Fibroblast of peridontal ligament (primary cell): ENCODE measurements at regions not wholly inside any gene's neighbourhood (a gene's known extent, or its start where the extent isn't known, plus 50 kb on each side); places are given as distances from the start of the nearest gene placed in this dataset.
"Not testable (repeated sequence)": the region's sequence is repeated elsewhere in the genome, so short reads cannot be mapped to it uniquely, and the experiment has no call there.

Experiments used
- DNase-seq: peaks from one replicate; pipeline ENCODE4 v3.0.0-alpha.2; 2010; ENCODE audit errors: extremely low read depth

- peak; percentile 36 for DNase-seq
Observed at GRCh38 chr7:93048136-93048930, 69.4 kb downstream of the SAMD9 start.

DNA sequence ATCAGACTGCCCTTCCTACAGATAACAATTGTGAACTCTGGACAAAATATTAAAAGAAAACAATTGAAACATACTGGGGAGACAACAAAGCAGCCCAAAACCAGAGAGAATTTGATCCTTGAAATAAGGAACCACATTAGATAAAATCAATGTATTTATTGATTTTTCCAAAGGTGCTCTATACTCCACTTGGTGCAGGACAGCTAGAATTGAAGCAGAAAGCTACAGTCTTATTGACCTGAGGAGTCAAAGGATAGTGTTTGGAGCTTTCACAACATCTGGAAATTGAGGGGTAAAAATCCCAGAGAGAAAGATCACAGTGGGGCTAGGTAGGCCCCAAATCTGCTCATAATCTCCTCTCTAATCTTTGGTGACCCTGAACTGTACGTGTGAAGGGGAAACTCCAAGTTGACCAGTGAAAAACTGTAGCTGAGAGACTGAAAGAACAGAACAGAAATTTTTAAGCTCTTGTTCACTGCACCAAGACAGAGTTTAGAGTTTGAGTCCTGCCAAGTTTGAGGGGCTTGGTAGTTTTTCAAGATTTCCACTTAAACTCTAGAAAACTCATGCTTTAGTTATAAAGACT lies 70.2 kb downstream of the SAMD9 start:
- no peak for DNase-seq

DNA sequence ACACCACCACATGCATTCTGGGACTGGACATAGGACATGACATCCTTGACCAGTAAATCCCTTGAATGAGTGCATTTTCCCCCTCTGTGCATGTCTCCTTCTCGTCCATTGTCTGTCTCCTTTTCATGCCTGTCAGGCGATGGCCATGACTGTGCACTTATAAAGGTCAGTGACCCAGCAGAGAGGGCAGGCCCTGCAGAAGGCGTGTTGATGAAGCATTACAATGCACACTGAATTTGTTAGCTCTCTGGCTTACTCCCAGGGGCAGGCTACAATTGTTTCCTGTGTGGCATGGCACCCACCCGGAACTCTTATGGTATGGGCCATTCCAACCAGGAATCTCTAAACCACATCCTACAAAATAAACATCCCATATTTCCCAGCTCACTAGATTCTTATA lies 71.1 kb downstream of the SAMD9 start:
- DNase-seq, result no peak

- DNase-seq, result peak; percentile 76
Observed at GRCh38 chr7:93044147-93044810, 73.5 kb downstream of the SAMD9 start.

- DNase-seq, result peak; percentile 97
Observed at GRCh38 chr7:93043385-93043985, 74.3 kb downstream of the SAMD9 start.

GRCh38 chr7:93040355-93040754 lies 77.4 kb downstream of the SAMD9 start:
- DNase-seq, result no peak

GRCh38 chr7:93039786-93040185 lies 78.0 kb downstream of the SAMD9 start:
- DNase-seq, result no peak

GRCh38 chr7:93039282-93039681 lies 78.5 kb downstream of the SAMD9 start:
- no peak for DNase-seq

GRCh38 chr7:93036807-93037206 lies 81.0 kb downstream of the SAMD9 start:
- peak; percentile 11 for DNase-seq

- DNase-seq, result no peak
Observed at GRCh38 chr7:93036149-93036640, 81.6 kb downstream of the SAMD9 start.

DNA sequence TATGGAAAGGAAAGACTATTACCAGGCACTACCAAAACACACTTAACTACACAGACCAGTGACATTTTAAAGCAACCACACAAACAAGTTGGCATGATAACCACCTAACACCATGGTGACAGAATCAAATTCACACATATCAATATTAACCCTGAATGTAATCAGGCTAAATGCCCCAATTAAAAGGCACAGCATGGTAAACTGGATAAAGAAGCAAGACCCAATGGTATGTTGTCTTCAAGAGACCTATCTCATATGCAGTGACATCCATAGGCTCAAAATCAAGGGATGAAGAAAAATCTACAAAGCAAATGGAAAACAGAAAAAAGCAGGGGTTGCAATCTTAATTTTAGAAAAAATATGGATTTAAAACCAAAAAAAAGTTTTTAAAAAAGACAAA lies 86.0 kb downstream of the SAMD9 start:
- DNase-seq, result no peak

GRCh38 chr7:93030605-93031225 lies 87.1 kb downstream of the SAMD9 start:
- peak; percentile 25 for DNase-seq

- DNase-seq, result no peak
Observed at GRCh38 chr7:93029056-93029455, 88.7 kb downstream of the SAMD9 start.

GRCh38 chr7:93028610-93029009 lies 89.2 kb downstream of the SAMD9 start:
- DNase-seq, result no peak

- DNase-seq, result no peak
Observed at GRCh38 chr7:93027044-93027443, 90.7 kb downstream of the SAMD9 start.

- DNase-seq, result no peak
Observed at GRCh38 chr7:93026425-93026824, 91.4 kb downstream of the SAMD9 start.

GRCh38 chr7:93025389-93025788 lies 92.4 kb downstream of the SAMD9 start:
- no peak for DNase-seq

GRCh38 chr7:93022931-93023478 lies 94.8 kb downstream of the SAMD9 start:
- not testable (repeated sequence) for DNase-seq

DNA sequence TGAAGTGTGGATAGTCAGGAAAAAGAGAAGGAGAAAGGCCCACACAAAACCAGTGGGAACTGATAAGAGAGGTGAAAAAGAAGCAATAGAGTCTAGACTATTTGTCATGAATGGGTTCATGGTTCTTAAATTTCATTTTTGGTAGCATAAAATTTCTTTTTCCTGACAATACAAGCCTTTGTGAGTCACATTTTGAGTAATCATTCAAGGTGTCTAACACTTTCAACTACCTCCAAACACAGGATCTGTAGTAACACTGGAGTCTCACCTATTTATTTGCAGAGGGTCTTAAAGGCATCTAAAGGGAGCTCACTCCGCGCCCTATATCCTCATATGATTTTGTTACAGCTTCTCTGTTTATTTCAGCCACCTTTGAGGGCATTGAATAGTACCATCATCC lies 96.0 kb downstream of the SAMD9 start:
- no peak for DNase-seq

GRCh38 chr7:93018716-93019115 lies 99.1 kb downstream of the SAMD9 start:
- DNase-seq, result peak; percentile 79

DNA sequence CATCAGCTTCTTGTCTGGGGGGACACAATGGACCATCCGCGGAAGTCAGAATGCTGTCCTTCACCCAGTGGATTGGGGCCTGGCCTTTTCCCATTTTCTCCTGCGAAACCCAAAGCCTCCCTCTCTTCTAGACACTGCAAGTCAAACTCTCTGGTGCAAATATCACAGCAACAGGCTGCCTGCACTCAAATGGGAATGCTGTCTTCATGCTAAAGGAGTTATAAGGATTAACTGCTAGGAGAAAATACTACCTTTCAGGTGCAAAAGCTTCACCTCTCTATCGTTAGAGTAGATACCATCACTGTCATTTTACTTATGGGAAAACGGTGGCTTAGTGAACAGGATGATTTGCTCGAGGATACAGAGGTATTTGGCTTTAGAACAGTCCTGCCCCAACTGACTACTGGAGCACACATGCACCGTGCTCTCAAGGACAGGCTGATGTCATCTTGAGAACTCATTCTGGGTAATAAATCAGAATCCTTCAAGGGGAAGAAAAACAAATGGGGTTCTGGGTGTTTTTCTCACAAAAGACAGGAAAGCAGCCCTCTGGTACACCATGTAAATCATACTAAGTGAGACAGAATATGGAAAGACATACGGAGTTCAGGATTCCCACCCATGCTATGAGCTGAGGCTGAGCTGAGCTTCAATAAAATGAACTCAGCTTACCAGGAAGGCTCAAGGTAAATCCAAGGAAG lies 100.9 kb downstream of the SAMD9 start:
- no peak for DNase-seq
